Common myeloid progenitor, CD34-positive (primary cell): ENCODE measurements at regions not wholly inside any gene's neighbourhood (a gene's known extent, or its start where the extent isn't known, plus 50 kb on each side); places are given as distances from the start of the nearest gene placed in this dataset.

Experiments
- CTCF ChIA-PET: fragments of 350-600 bp; sonication (Branson Sonifier 250); formaldehyde crosslinking; loops from one replicate; lab custom pipeline; 2021; ENCODE audit warnings: antibody characterized with exemption; lab: Charles Lee
- POLR2A ChIA-PET: fragments of 350-600 bp; sonication (Branson Sonifier 250); formaldehyde crosslinking; loops from one replicate; lab custom pipeline; 2021; ENCODE audit warnings: antibody characterized with exemption; lab: Charles Lee
- DNase-seq, 3 donors: peaks; one replicate each; pipeline versions ENCODE4 v3.0.0 to v3.0.0-alpha.2; 2013
- H3K27ac ChIP-seq, 2 experiments: 1 replicate in 1 of 2; 2 replicates in 1 of 2; pipeline ENCODE4 v1.7.0; 2013; ENCODE audit warnings: inconsistent platforms in 2 of 2, low read length in 2 of 2, mild to moderate bottlenecking in 2 of 2, low read depth in 1 of 2, moderate library complexity in 1 of 2; ENCODE audit not compliant: severe bottlenecking in 2 of 2, insufficient read depth in 1 of 2, poor library complexity in 1 of 2
- H3K27me3 ChIP-seq, 5 experiments: replicated peaks in 2 of 5; 1 replicate in 3 of 5; 2 replicates in 2 of 5; pipeline versions ENCODE4 v1.6.1 to v1.7.0; 2013; ENCODE audit warnings: low read length in 4 of 5, mild to moderate bottlenecking in 2 of 5, moderate library complexity in 2 of 5, inconsistent platforms in 1 of 5; ENCODE audit not compliant: insufficient read depth in 5 of 5, control insufficient read depth in 4 of 5
- H3K36me3 ChIP-seq, 4 experiments: 1 replicate in 2 of 4; 2 replicates in 2 of 4; pipeline versions ENCODE4 v1.6.1 to v1.7.0; 2013; ENCODE audit warnings: low read length in 3 of 4, control low read depth in 1 of 4, mild to moderate bottlenecking in 1 of 4; ENCODE audit not compliant: control insufficient read depth in 4 of 4, insufficient read depth in 4 of 4
- H3K4me1 ChIP-seq, 4 experiments: 1 replicate in 3 of 4; 2 replicates in 1 of 4; pipeline versions ENCODE4 v1.6.1 to v1.7.1; 2013; ENCODE audit warnings: low read length in 3 of 4, mild to moderate bottlenecking in 3 of 4, control low read depth in 1 of 4, inconsistent platforms in 1 of 4, moderate library complexity in 1 of 4; ENCODE audit not compliant: control insufficient read depth in 4 of 4, insufficient read depth in 4 of 4; ENCODE audit errors: control extremely low read depth in 1 of 4
- H3K4me3 ChIP-seq, 7 experiments: 1 replicate in 4 of 7; 2 replicates in 3 of 7; pipeline versions ENCODE4 v1.5.1 to v1.7.0; 2013; ENCODE audit warnings: mild to moderate bottlenecking in 7 of 7, low read length in 6 of 7, moderate library complexity in 6 of 7, inconsistent platforms in 2 of 7, low read depth in 2 of 7, control low read depth in 1 of 7; ENCODE audit not compliant: insufficient read depth in 4 of 7, control insufficient read depth in 1 of 7; ENCODE audit errors: extremely low read depth in 1 of 7
- H3K9me3 ChIP-seq, 5 experiments: 1 replicate in 4 of 5; 2 replicates in 1 of 5; pipeline versions ENCODE4 v1.6.1 to v1.7.1; 2013; ENCODE audit warnings: low read length in 4 of 5, mild to moderate bottlenecking in 2 of 5, inconsistent platforms in 1 of 5, low read depth in 1 of 5, moderate library complexity in 1 of 5; ENCODE audit not compliant: control insufficient read depth in 4 of 5, insufficient read depth in 2 of 5; ENCODE audit errors: control extremely low read depth in 1 of 5
- WGBS: methylation state at CpG from one replicate; pipeline ENCODE4 v1.1.5; 2013; ENCODE audit not compliant: insufficient coverage; 5-methylcytosine and 5-hydroxymethylcytosine counted together

DNA sequence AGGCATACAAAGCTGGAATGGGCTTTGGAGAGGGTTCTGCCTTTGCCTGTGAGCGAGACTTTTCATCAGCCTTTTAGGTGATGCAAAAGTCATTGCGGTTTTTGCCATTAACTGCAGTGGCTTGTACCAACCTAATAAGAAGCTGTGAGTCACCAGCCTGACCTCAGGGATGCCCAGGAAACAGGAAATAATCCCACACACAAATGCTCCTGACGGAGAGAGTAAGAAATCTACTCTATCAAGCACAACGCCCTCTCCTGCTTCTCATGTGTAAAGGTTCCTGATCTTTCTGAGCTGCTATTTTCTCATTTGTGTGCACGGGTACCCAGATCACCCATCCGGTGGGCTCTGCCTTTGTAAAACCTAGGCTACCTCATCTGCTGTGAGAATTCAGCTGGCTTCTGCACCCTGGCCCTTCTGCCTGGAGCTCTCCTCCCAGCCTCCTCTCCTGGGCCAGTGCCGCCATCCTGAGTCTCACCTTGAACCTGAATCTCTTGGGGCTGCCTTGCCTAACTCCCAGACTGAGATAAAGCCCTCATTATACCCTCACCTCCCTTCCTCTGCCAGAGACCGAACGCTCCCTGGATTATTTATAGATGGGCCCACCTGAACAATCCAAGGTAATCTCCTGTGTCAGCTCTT, 299.7 kb downstream of the C16orf95 start:
- Histone ChIP-seq H3K27ac (no peak overlapping the region), H3K4me1 (peaks cover 0 to 10% (median 6%) of the 10 kb centered on the region in 4 experiments), H3K4me3 (no peak overlapping the region), H3K27me3 (peaks cover 0 to 42% (median 15%) of the 10 kb centered on the region in 5 experiments), H3K36me3 (no peaks in the 10 kb centered on the region), H3K9me3 (no peaks in the 10 kb centered on the region)
- CTCF ChIA-PET: interaction anchor here (1.0 kb wide), 1 partner anchor 12 kb away, joined by 3 read pairs; no protein-coding TSS in a partner anchor
- 32% methylated on average over 7 of the region's 9 CpGs for WGBS
- peak; percentile 26 to 62 (median 55) for DNase-seq
- POLR2A ChIA-PET: no interaction called here

DNA sequence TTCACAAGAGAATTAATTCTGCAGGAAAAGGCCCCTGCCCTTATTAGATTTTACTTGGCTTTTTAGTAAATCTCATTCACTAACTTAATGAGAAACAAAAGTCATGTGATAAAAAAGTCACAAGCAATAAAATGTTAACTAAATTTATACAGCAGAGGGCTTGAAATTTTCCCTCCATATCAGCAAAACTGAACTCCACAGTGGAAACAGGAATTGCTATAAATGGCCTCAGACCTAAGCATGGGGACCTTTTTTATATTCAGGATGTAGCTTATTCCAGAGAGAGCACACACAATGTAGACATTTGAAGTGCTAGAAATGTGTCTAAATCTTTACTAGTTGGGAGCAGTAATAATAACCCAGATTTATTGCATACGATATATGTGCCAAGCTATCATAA, 291.5 kb downstream of the C16orf95 start:
- Histone ChIP-seq H3K9me3 (no peaks in the 10 kb centered on the region), H3K36me3 (no peaks in the 10 kb centered on the region), H3K27me3 (peaks cover 0 to 16% (median 0%) of the 10 kb centered on the region in 5 experiments), H3K4me1 (no peaks in the 10 kb centered on the region), H3K4me3 (no peak overlapping the region), H3K27ac (no peak overlapping the region)
- ChIA-PET POLR2A (no interaction called here), CTCF (interaction anchor here (0.6 kb wide), 1 partner anchor 53 kb away, joined by 3 read pairs; no protein-coding TSS in a partner anchor)
- DNase-seq: no peak
- no CpG with 5 or more reads among the region's 1 CpG for WGBS

DNA sequence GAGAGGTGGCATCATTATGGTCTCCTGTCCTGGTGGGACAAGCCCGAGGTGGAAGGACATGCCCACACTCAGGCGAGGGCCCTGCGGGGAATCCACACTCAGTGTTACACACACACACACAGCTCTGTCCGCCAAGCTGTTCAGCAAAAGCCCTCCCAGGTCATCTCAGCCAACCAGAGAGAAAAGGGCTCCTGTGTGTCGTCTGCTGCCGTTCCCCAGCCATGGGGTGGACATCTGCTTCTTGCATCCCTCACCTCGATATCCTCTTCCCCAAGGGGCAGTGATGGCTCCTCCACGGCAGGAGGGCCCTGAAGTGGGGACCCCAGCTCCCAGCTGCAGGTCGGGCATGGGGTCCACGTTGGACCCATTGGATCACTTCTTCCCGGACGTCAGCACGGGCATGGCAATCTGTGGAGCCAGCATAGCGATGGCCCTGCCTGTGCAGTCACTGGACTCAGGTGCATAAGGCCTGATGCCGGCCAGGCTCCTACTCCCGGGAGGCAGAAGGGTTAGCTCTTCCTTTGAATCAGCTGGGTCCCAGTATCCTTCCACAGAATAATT, 290.1 kb downstream of the C16orf95 start:
- WGBS: 90% methylated on average over 13 of the region's 16 CpGs
- Histone ChIP-seq H3K27ac (no peak overlapping the region), H3K4me1 (no peaks in the 10 kb centered on the region), H3K9me3 (no peaks in the 10 kb centered on the region), H3K36me3 (no peaks in the 10 kb centered on the region), H3K4me3 (no peak overlapping the region), H3K27me3 (peaks cover 0 to 14% (median 0%) of the 10 kb centered on the region in 5 experiments)
- no peak for DNase-seq
- ChIA-PET CTCF (interaction anchor here (0.8 kb wide), 1 partner anchor 36 kb away, joined by 4 read pairs; no protein-coding TSS in a partner anchor), POLR2A (no interaction called here)

DNA sequence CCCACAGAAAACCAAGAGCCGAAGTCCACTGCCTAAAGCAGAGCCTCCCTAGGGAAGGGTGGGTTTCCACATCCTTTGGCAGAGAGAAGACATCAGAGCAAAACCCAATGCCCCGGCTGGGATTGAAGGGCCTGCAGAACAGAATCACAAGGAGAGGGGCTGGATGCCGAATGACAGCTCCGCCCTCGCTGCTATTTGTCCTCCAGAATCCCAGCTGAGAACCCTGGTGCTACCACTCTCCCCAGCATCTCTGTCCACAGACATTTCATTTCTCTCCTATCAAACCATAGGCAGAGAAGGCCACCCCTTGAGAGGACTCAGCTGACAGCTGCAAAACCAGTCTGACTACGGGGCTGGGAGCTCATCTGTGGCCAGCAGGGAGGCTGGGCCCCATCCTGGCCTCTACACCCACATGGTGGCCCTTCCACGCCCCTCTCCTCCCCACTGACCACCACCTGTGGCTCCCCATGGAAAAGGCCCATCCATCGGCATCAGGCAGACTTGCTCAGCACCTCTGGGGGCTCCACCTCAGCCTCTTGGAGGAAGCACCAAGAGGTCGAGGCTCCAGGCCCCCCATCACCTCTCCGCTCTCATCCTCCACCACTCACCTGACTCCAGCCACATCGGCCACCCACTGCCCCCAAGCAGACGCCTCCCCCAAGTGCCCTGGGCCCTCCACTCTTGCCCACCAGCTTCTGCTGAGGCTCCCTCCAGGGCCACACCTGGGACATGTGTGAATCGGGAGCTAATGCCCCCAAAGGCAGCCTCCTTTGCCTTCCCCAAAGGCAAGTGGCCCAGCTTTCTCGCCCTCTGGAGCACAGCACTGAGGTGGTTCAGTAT, 288.5 kb downstream of the C16orf95 start:
- 89% methylated on average over 8 of the region's 14 CpGs for WGBS
- H3K4me3 ChIP-seq: no peak overlapping the region
- H3K27ac ChIP-seq: no peak overlapping the region
- CTCF ChIA-PET: interaction anchor here (1.1 to 1.5 kb wide), 2 partner anchors 11 to 15 kb away, joined by 3 read pairs; no protein-coding TSS in a partner anchor
- H3K9me3 ChIP-seq: no peaks in the 10 kb centered on the region
- POLR2A ChIA-PET: interaction anchor here (0.6 kb wide), 1 partner anchor 329 kb away, joined by 3 read pairs; no protein-coding TSS in a partner anchor
- H3K4me1 ChIP-seq: no peaks in the 10 kb centered on the region
- no peaks in the 10 kb centered on the region for H3K36me3 ChIP-seq
- DNase-seq: no peak
- peaks cover 0 to 16% (median 0%) of the 10 kb centered on the region in 5 experiments for H3K27me3 ChIP-seq

DNA sequence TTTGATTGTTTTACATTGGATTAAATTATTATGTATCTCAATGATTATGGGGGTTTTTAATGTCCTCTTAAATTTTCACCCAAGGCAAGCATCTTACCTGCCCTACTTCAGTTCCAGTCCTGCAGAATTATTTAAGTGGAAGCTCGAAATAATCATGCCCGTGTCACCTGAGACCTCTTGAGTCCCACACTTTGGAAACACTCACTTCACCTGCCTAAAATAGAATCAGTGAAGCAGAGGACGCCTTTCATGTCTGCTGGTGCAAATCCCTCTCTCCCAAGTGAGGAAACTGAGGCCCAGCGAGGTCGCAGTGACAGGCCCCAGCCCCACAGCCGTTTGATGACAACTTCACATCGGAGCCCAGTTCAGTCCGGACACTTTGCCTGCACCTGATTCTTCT, 284.6 kb downstream of the C16orf95 start:
- H3K9me3 ChIP-seq: no peaks in the 10 kb centered on the region
- H3K27ac ChIP-seq: no peak overlapping the region
- no peak for DNase-seq
- no peak overlapping the region for H3K4me3 ChIP-seq
- no peaks in the 10 kb centered on the region for H3K4me1 ChIP-seq
- POLR2A ChIA-PET: no interaction called here
- H3K27me3 ChIP-seq: peaks cover 0 to 12% (median 0%) of the 10 kb centered on the region in 5 experiments
- H3K36me3 ChIP-seq: no peaks in the 10 kb centered on the region
- CTCF ChIA-PET: no interaction called here
- 94% methylated on average over 7 of the region's 8 CpGs for WGBS

DNA sequence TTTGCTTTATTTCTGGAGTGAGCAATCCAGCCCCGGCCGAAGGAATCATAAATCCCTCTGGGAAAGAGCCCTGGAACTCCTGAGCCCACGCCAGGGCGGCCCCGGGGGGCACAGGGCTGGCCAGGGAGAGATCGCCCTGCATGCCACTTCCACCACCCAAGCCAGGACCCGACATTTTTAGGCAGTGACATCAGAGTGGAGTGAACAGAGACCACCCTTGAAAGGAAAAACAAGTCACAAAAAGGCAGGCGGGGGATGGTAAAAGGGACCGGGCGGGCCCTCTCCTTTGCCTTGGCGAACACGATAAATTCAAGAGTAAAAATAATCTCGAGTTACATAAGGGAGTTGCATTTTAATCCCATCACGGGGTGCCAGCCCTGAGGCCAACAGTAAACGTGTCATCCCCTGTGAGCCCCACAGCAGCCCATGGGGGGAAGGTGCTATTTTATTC, 284.1 kb downstream of the C16orf95 start:
- WGBS: 92% methylated on average over 13 of the region's 15 CpGs
- ChIA-PET CTCF (no interaction called here), POLR2A (no interaction called here)
- Histone ChIP-seq H3K4me3 (no peak overlapping the region), H3K36me3 (no peaks in the 10 kb centered on the region), H3K27me3 (peaks cover 0 to 9% (median 0%) of the 10 kb centered on the region in 5 experiments), H3K27ac (no peak overlapping the region), H3K4me1 (no peaks in the 10 kb centered on the region), H3K9me3 (no peaks in the 10 kb centered on the region)
- DNase-seq: no peak
